Smooth muscle cell (in vitro differentiated cells): ENCODE measurements at regions not wholly inside any gene's neighbourhood (a gene's known extent, or its start where the extent isn't known, plus 50 kb on each side); places are given as distances from the start of the nearest gene placed in this dataset.

Source experiments
- DNase-seq: peaks from one replicate; lab custom pipeline; 2025; ENCODE audit not compliant: unreplicated experiment; lab: John Stamatoyannopoulos, UW
- H2AFZ ChIP-seq: fragments of 200-600 bp; sonication (generic); 2 replicates; pipeline ENCODE4 v1.6.0; 2016; ENCODE audit warnings: antibody characterized with exemption, low read depth, mild to moderate bottlenecking
- H3F3A ChIP-seq: fragments of 200-600 bp; sonication (generic); 2 replicates; pipeline ENCODE4 v1.6.0; 2017; ENCODE audit warnings: antibody characterized with exemption, low read depth
- H3K27ac ChIP-seq: fragments of 200-600 bp; sonication (generic); 2 replicates; pipeline ENCODE4 v1.5.1; 2016; ENCODE audit warnings: low read depth, mild to moderate bottlenecking
- H3K27me3 ChIP-seq: fragments of 200-600 bp; sonication (generic); 2 replicates; pipeline ENCODE4 v1.6.1; 2016; ENCODE audit warnings: low read depth, mild to moderate bottlenecking
- H3K36me3 ChIP-seq: fragments of 200-600 bp; sonication (generic); 2 replicates; pipeline ENCODE4 v1.5.1; 2016; ENCODE audit warnings: low read depth
- H3K4me1 ChIP-seq: fragments of 200-600 bp; sonication (generic); 2 replicates; pipeline ENCODE4 v1.5.1; 2016; ENCODE audit warnings: low read depth
- H3K4me2 ChIP-seq: fragments of 200-600 bp; sonication (generic); 2 replicates; pipeline ENCODE4 v1.6.0; 2016; ENCODE audit warnings: mild to moderate bottlenecking
- H3K4me3 ChIP-seq: fragments of 200-600 bp; sonication (generic); 2 replicates; pipeline ENCODE4 v1.5.1; 2016; ENCODE audit warnings: mild to moderate bottlenecking
- H3K79me2 ChIP-seq: fragments of 200-600 bp; sonication (generic); 2 replicates; pipeline ENCODE4 v1.6.0; 2016; ENCODE audit warnings: low read depth, mild to moderate bottlenecking
- H3K9ac ChIP-seq: fragments of 200-600 bp; sonication (generic); 2 replicates; pipeline ENCODE4 v1.6.0; 2016; ENCODE audit warnings: low read depth
- H3K9me3 ChIP-seq: fragments of 200-600 bp; sonication (generic); replicated peaks from 2 replicates; pipeline ENCODE4 v1.5.1; 2016; ENCODE audit warnings: low read depth
- H4K20me1 ChIP-seq: fragments of 200-600 bp; sonication (generic); 2 replicates; pipeline ENCODE4 v1.6.0; 2016; ENCODE audit warnings: low read depth
- CTCF ChIP-seq: fragments of 200-600 bp; sonication (generic); IDR thresholded peaks from 2 replicates; pipeline ENCODE4 v1.5.1; 2017; ENCODE audit warnings: borderline replicate concordance, mild to moderate bottlenecking, antibody characterized with exemption; ENCODE audit not compliant: insufficient read depth, poor library complexity, severe bottlenecking
- WGBS: methylation state at CpG from one replicate; pipeline ENCODE4 v1.1.7; 2016; ENCODE audit warnings: low lambda C conversion rate; 5-methylcytosine and 5-hydroxymethylcytosine counted together

- no peak for DNase-seq
- Histone ChIP-seq H4K20me1 (no peaks in the 10 kb centered on the region), H3K27ac (no peak overlapping the region), H3K9ac (no peak overlapping the region), H3K4me3 (no peak overlapping the region), H3F3A (no peaks in the 10 kb centered on the region), H3K4me2 (no peak overlapping the region), H3K9me3 (no peaks in the 10 kb centered on the region), H3K36me3 (no peaks in the 10 kb centered on the region), H3K27me3 (no peaks in the 10 kb centered on the region), H3K4me1 (no peaks in the 10 kb centered on the region), H2AFZ (no peak overlapping the region), H3K79me2 (no peaks in the 10 kb centered on the region)
- WGBS = 95% methylated on average over 3 of the region's 3 CpGs
- TF ChIP-seq CTCF = no peak
Observed at GRCh38 chr2:62431512-62431911, 74.5 kb downstream of the TMEM17 start.

GRCh38 chr2:62430146-62430545, 75.8 kb downstream of the TMEM17 start:
- Histone ChIP-seq H3K36me3 (no peaks in the 10 kb centered on the region), H3K27me3 (no peaks in the 10 kb centered on the region), H3K9ac (no peak overlapping the region), H3K4me1 (no peaks in the 10 kb centered on the region), H3F3A (no peaks in the 10 kb centered on the region), H3K27ac (no peak overlapping the region), H2AFZ (no peak overlapping the region), H3K4me3 (no peak overlapping the region), H3K79me2 (no peaks in the 10 kb centered on the region), H3K4me2 (no peak overlapping the region), H3K9me3 (no peaks in the 10 kb centered on the region), H4K20me1 (no peaks in the 10 kb centered on the region)
- no peak for DNase-seq
- TF ChIP-seq CTCF = no peak

GRCh38 chr2:62427146-62427545, 78.8 kb downstream of the TMEM17 start:
- TF ChIP-seq CTCF = no peak
- H3K4me3 ChIP-seq = no peak overlapping the region
- no peaks in the 10 kb centered on the region for H3K36me3 ChIP-seq
- no peaks in the 10 kb centered on the region for H3K9me3 ChIP-seq
- H3K4me2 ChIP-seq = no peak overlapping the region
- no peak overlapping the region for H3K27ac ChIP-seq
- H3K9ac ChIP-seq = no peak overlapping the region
- H3K4me1 ChIP-seq = no peaks in the 10 kb centered on the region
- WGBS = 95% methylated on average over 9 of the region's 9 CpGs
- H2AFZ ChIP-seq = no peak overlapping the region
- H3K27me3 ChIP-seq = no peaks in the 10 kb centered on the region
- H4K20me1 ChIP-seq = no peaks in the 10 kb centered on the region
- no peak for DNase-seq
- no peaks in the 10 kb centered on the region for H3F3A ChIP-seq
- no peaks in the 10 kb centered on the region for H3K79me2 ChIP-seq

- no peaks in the 10 kb centered on the region for H3K36me3 ChIP-seq
- no peak overlapping the region for H3K4me2 ChIP-seq
- no peaks in the 10 kb centered on the region for H3K4me1 ChIP-seq
- no peak overlapping the region for H3K27ac ChIP-seq
- H3K4me3 ChIP-seq = no peak overlapping the region
- no peaks in the 10 kb centered on the region for H3K27me3 ChIP-seq
- H4K20me1 ChIP-seq = no peaks in the 10 kb centered on the region
- 93% methylated on average over 17 of the region's 17 CpGs for WGBS
- H3K79me2 ChIP-seq = no peaks in the 10 kb centered on the region
- H3K9me3 ChIP-seq = no peaks in the 10 kb centered on the region
- DNase-seq = no peak
- H3K9ac ChIP-seq = no peak overlapping the region
- H2AFZ ChIP-seq = no peak overlapping the region
- no peak for TF ChIP-seq CTCF
- H3F3A ChIP-seq = no peaks in the 10 kb centered on the region
Observed at GRCh38 chr2:62426154-62426912, 79.7 kb downstream of the TMEM17 start.
